SU-DHL-6 (cell line): ENCODE measurements at regions not wholly inside any gene's neighbourhood (a gene's known extent, or its start where the extent isn't known, plus 50 kb on each side); places are given as distances from the start of the nearest gene placed in this dataset.

Experiments
- H2AFZ ChIP-seq: fragments of 200-600 bp; sonication (generic); 2 replicates; pipeline ENCODE4 v1.6.1; 2014; ENCODE audit warnings: low read depth, mild to moderate bottlenecking, moderate library complexity, mixed read lengths, antibody characterized with exemption, low read length; ENCODE audit not compliant: severe bottlenecking
- H3F3A ChIP-seq: fragments of 200-600 bp; shearing (Covaris generic); 2 replicates; pipeline ENCODE4 v1.6.0; 2016; ENCODE audit warnings: antibody characterized with exemption, mild to moderate bottlenecking; ENCODE audit not compliant: insufficient read depth
- H3K27ac ChIP-seq: fragments of 200-600 bp; sonication (generic); 2 replicates; pipeline ENCODE4 v1.5.1; 2016; ENCODE audit warnings: low read depth, mild to moderate bottlenecking, low read length, moderate library complexity, mixed read lengths
- H3K27me3 ChIP-seq: fragments of 200-600 bp; sonication (generic), shearing (Covaris generic); 2 replicates; pipeline ENCODE4 v1.6.0; 2014; ENCODE audit warnings: mild to moderate bottlenecking, low read length
- H3K36me3 ChIP-seq: fragments of 200-600 bp; sonication (generic); 2 replicates; pipeline ENCODE4 v1.6.1; 2014; ENCODE audit warnings: mild to moderate bottlenecking, low read length, mixed read lengths
- H3K4me2 ChIP-seq: fragments of 300-600, 200-600 bp; shearing (Covaris generic), sonication (generic); 2 replicates; pipeline ENCODE4 v1.6.0; 2014; ENCODE audit warnings: low read length, low read depth, mild to moderate bottlenecking; ENCODE audit not compliant: poor library complexity, severe bottlenecking
- H3K4me3 ChIP-seq: fragments of 200-600 bp; sonication (generic); 2 replicates; pipeline ENCODE4 v1.5.1; 2014; ENCODE audit warnings: antibody characterized with exemption, low read length, mild to moderate bottlenecking, mixed read lengths; ENCODE audit not compliant: insufficient read depth, poor library complexity, severe bottlenecking
- H3K79me2 ChIP-seq: fragments of 200-600 bp; sonication (generic); 2 replicates; pipeline ENCODE4 v1.6.1; 2014; ENCODE audit warnings: mild to moderate bottlenecking, low read length, moderate library complexity; ENCODE audit not compliant: insufficient read depth
- H3K9ac ChIP-seq: fragments of 200-600 bp; sonication (generic); 2 replicates; pipeline ENCODE4 v1.7.0; 2014; ENCODE audit warnings: mild to moderate bottlenecking, low read length
- H3K9me2 ChIP-seq: fragments of 200-600 bp; sonication (generic); replicated peaks from 2 replicates; pipeline ENCODE4 v1.6.1; 2014; ENCODE audit warnings: low read length; ENCODE audit not compliant: insufficient read depth
- H3K9me3 ChIP-seq: fragments of 200-600 bp; sonication (generic); 2 replicates; pipeline ENCODE4 v1.6.1; 2014; ENCODE audit warnings: low read length, mixed read lengths; ENCODE audit not compliant: insufficient read depth
- H4K20me1 ChIP-seq: fragments of 200-600 bp; sonication (generic); 2 replicates; pipeline ENCODE4 v1.6.1; 2014; ENCODE audit warnings: low read depth, mild to moderate bottlenecking, antibody characterized with exemption, low read length, moderate library complexity, mixed read lengths
- EZH2phosphoT487 ChIP-seq: fragments of 200-600 bp; sonication (generic), shearing (Covaris generic); conservative IDR thresholded peaks from 2 replicates; pipeline ENCODE4 v1.6.1; 2018; ENCODE audit warnings: mild to moderate bottlenecking, antibody characterized with exemption, low read length, moderate library complexity, mixed read lengths
- TF ChIP-seq, protein P1 (sequence below): fragments of 200-600 bp; sonication (generic); IDR thresholded peaks from one replicate; pipeline ENCODE4 v1.5.1; 2017; ENCODE audit warnings: antibody characterized with exemption, mild to moderate bottlenecking, low read length, moderate library complexity; ENCODE audit not compliant: insufficient read depth, poor library complexity, severe bottlenecking

DNA sequence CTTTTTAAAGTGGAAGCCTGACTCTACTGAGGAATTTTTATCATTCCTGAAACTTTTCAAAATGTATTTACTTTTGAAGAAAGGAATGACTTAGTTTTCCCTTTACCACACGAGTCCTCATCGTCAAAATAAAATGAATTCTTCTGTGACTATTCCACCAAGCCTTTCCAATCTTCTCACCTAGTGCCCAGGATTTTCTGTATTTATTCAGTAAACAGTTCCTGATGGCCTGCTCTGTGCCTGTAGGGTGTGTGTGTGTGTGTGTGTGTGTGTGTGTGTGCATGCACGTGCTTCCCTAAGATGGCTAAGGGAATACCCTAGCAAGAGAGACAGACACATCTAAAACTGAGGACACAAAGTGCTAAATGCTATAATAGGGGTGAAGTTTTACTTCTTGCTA lies 395.0 kb upstream of the USP24 start:
- Histone ChIP-seq H3K4me2 (no peak overlapping the region), H3K36me3 (no peaks in the 10 kb centered on the region), H4K20me1 (no peaks in the 10 kb centered on the region), H3K9me2 (no peaks in the 10 kb centered on the region), H3K4me3 (no peak overlapping the region), H2AFZ (no peak overlapping the region), H3K79me2 (no peaks in the 10 kb centered on the region), H3K27ac (no peak overlapping the region), H3K27me3 (no peaks in the 10 kb centered on the region), H3K9ac (no peak overlapping the region), H3K9me3 (no peaks in the 10 kb centered on the region), H3F3A (no peaks in the 10 kb centered on the region)
- no peak for TF ChIP-seq EZH2phosphoT487
- TF ChIP-seq, protein P1, sequence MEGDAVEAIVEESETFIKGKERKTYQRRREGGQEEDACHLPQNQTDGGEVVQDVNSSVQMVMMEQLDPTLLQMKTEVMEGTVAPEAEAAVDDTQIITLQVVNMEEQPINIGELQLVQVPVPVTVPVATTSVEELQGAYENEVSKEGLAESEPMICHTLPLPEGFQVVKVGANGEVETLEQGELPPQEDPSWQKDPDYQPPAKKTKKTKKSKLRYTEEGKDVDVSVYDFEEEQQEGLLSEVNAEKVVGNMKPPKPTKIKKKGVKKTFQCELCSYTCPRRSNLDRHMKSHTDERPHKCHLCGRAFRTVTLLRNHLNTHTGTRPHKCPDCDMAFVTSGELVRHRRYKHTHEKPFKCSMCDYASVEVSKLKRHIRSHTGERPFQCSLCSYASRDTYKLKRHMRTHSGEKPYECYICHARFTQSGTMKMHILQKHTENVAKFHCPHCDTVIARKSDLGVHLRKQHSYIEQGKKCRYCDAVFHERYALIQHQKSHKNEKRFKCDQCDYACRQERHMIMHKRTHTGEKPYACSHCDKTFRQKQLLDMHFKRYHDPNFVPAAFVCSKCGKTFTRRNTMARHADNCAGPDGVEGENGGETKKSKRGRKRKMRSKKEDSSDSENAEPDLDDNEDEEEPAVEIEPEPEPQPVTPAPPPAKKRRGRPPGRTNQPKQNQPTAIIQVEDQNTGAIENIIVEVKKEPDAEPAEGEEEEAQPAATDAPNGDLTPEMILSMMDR: no peak

DNA sequence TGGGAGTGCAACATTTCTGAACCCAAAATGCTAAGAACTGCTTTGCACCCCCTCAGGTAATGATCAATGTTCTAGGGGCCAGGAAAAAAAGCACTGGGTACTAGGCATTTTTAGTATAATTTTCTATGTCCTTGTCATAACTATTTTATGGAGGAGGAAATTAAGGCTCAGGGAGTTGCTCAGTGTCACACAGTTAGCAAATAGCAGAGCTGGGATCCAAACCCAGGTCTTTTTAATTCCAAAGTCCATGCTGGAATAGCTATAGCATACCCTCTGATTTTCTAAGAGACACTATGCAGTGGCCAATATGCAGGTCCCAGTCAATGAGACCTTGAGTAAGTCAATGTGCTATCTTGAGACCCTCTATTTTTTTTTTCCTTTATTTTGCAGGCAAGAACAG lies 394.5 kb upstream of the USP24 start:
- Histone ChIP-seq H2AFZ (no peak overlapping the region), H3K27ac (no peak overlapping the region), H3K27me3 (no peaks in the 10 kb centered on the region), H3K4me2 (no peak overlapping the region), H3K9ac (no peak overlapping the region), H3K36me3 (no peaks in the 10 kb centered on the region), H3K9me2 (no peaks in the 10 kb centered on the region), H3K4me3 (no peak overlapping the region), H4K20me1 (no peaks in the 10 kb centered on the region), H3K9me3 (no peaks in the 10 kb centered on the region), H3K79me2 (no peaks in the 10 kb centered on the region), H3F3A (no peaks in the 10 kb centered on the region)
- TF ChIP-seq, protein P1: no peak
- TF ChIP-seq EZH2phosphoT487: no peak

DNA sequence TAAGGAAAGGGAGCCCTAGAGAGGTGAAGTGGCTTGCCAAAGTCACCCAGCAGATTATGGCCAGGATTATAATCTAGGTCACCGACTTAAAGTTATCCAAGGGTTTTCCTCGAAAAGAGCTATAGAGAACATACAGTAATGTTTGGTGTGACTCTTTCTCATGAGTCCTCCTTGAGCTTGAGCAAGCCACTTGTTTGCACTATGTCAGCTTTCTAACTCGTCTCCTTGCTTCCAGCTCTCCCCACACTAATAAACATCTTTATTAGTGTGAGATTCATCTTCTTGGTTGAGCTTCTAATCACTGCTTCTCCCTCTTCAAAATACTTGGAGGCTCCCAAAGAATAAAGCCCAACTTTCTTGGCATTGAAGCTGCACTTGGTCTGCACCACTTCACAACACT lies 390.0 kb upstream of the USP24 start:
- no peak overlapping the region for H3K4me3 ChIP-seq
- H4K20me1 ChIP-seq: no peaks in the 10 kb centered on the region
- no peaks in the 10 kb centered on the region for H3K9me2 ChIP-seq
- TF ChIP-seq, protein P1: no peak
- no peak for TF ChIP-seq EZH2phosphoT487
- no peaks in the 10 kb centered on the region for H3K27me3 ChIP-seq
- H3K27ac ChIP-seq: no peak overlapping the region
- H3K36me3 ChIP-seq: no peaks in the 10 kb centered on the region
- no peak overlapping the region for H3K4me2 ChIP-seq
- no peak overlapping the region for H3K9ac ChIP-seq
- H3K9me3 ChIP-seq: no peaks in the 10 kb centered on the region
- H3F3A ChIP-seq: no peaks in the 10 kb centered on the region
- H2AFZ ChIP-seq: no peak overlapping the region
- no peaks in the 10 kb centered on the region for H3K79me2 ChIP-seq

GRCh38 chr1:55604749-55605148 lies 389.6 kb upstream of the USP24 start:
- Histone ChIP-seq H3K27ac (no peak overlapping the region), H3K27me3 (no peaks in the 10 kb centered on the region)

More at GRCh38 chr1:55604749-55605148, 389.6 kb upstream of the USP24 start:
- Histone ChIP-seq H2AFZ (no peak overlapping the region), H4K20me1 (no peaks in the 10 kb centered on the region), H3K9me2 (no peaks in the 10 kb centered on the region), H3K79me2 (no peaks in the 10 kb centered on the region), H3K36me3 (no peaks in the 10 kb centered on the region), H3K9ac (no peak overlapping the region), H3K4me2 (no peak overlapping the region), H3K4me3 (no peak overlapping the region), H3K9me3 (no peaks in the 10 kb centered on the region), H3F3A (no peaks in the 10 kb centered on the region)
- TF ChIP-seq, protein P1: no peak
- no peak for TF ChIP-seq EZH2phosphoT487
